Skin epidermis (tissue), 12 donors: ENCODE measurements at regions not wholly inside any gene's neighbourhood (a gene's known extent, or its start where the extent isn't known, plus 50 kb on each side); places are given as distances from the start of the nearest gene placed in this dataset.
"Not testable (repeated sequence)": the region's sequence is repeated elsewhere in the genome, so short reads cannot be mapped to it uniquely, and the experiment has no call there.

ENCODE experiments used
- H3K27ac ChIP-seq, 21 experiments: fragments of 200-600 bp; sonication (generic) in 11 of 21; one replicate each; pipeline ENCODE4 v1.5.0; 2020; ENCODE audit warnings: mild to moderate bottlenecking in 3 of 21, inconsistent platforms in 2 of 21, moderate library complexity in 2 of 21
- H3K4me3 ChIP-seq, 7 experiments: fragments of 200-600 bp; sonication (generic) in 2 of 7; one replicate each; pipeline ENCODE4 v1.5.0; 2020; ENCODE audit warnings: inconsistent platforms in 2 of 7, mild to moderate bottlenecking in 2 of 7, moderate library complexity in 1 of 7

DNA sequence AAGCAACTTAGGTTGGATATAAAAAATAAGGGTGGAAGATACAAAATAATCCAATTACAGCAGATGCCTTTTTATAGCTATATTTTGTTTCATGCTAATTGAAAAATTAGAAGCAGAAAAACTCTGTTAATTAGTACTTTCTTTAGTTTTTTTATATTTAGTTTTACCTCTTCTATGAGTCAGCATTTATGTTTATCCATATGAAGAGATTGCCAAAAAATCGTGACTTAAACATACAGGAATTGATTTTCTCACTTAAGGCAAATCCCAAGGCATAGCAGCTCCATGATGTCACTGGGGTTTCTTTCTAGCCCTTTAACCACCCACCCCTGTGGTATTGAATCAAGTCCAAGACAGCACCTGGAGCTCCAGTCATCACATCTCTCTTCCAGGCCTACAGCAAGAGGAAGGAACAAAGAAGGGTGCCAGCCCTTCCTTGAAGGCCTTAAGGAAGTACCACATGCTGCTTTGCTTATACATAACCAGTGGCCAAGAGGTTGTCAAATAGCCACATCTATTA, 365.8 kb upstream of the TENM3 start:
- no peak overlapping the region for H3K27ac ChIP-seq
- no peak overlapping the region for H3K4me3 ChIP-seq

DNA sequence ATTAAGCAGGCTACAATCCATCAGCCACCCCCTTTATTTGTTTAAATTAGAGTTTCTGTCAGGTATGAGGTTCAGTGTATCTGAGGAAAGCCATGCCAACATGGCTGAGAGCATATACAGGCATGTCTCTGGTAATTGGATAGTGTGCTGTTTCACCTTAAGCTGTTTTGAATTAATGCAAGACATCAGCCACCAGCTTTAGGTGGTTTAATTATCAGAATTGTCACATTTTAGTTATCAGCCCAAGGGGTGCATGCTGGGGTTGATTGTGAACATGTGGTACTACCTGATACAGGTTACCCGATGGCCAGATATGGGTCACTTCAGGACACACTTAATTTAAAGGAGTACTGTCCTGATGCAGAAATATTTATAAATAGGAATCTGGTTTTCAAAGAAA, 353.2 kb upstream of the TENM3 start:
- Histone ChIP-seq H3K4me3 (no peak overlapping the region), H3K27ac (no peak overlapping the region)

DNA sequence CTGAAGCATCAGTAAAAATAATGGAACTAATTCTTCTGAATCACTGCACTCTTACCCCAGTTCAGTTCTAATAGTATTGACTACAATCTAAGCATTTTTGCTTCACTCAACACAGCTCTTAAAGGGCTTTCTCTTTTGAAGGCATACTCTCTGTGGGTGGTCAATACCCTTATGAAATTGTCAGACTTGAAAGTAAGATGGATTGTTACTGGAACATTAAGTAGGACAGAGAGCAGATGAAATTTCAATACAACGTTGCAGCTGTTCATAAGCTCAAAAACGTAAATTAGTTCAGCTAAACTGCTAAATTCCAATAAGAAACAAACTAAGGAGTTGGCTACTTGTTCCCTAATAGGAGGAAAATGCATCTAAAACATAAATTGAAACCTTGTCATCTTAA, 352.3 kb upstream of the TENM3 start:
- Histone ChIP-seq H3K4me3 (no peak overlapping the region), H3K27ac (no peak overlapping the region)

DNA sequence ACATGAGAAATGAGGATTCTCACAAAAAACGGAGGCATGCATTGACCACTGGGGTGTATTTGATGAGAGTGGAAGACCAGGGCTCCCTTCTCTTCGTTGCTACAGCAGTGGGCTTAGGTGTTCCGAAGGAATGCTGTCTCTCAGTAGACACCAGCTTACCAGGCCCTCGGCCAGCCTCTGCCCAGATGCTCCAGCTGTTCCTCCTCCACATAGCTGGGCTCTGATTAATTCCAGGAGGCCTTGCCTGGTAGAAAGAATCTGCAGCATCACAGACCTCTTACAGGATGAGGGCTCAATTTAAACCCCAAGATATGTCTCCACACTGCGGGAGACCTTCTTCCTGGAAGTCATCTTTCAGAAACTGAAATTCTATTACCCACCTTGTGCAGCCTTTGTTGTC, 346.6 kb upstream of the TENM3 start:
- Histone ChIP-seq H3K27ac (no peak overlapping the region), H3K4me3 (no peak overlapping the region)

DNA sequence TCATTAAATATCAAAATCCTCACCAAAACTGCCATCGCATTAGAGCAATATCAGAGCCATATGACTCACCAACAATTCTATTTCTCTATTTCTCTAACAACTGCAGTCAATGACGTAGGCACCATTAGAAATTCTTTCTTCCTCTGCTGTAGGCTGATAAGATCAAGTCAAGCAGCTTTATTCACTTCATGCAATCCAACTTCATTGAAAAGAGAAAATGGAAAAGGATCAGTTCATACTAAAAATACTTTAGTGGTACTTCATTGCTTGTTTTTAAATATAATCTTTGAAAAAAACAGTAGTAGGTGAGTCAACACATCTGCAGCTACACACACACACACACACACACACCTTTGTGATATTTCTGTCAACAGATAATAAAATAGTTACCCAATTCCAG, 345.3 kb upstream of the TENM3 start:
- no peak overlapping the region for H3K27ac ChIP-seq
- no peak overlapping the region for H3K4me3 ChIP-seq

DNA sequence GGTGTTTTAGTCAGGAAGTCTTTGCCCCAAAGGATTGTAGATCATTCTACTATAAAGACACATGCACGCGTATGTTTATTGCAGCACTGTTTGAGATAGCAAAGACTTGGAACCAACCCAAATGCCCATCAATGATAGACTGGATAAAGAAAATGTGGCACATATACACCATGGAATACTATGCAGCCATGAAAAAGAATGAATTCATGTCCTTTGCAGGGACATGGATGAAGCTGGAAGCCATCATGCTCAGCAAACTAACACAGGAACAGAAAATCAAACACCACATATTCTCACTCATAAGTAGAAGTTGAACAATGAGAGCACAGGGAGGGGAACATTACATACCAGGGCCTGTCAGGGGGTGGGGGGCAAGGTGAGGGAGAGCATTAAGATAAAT, 340.8 kb upstream of the TENM3 start:
- H3K27ac ChIP-seq, H3K4me3 ChIP-seq: not testable (repeated sequence)

DNA sequence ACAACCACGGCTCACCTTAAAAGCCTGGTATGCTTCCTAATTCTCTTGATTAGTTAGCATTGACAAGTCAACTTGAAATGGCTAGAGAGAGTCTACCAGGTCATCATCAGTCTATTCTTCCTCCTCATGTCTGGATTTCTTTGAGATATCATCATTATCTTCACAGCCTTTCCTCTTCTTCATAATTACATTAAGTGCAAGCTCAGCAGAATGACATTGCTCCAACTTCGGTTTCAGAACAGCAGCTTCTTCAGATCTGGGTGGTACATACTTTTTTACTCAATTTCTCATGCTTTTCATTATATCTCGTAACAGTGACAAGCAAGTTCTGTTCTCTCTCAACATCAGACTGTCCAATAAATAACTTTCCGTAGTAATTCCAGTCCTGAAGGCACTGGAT, 337.5 kb upstream of the TENM3 start:
- no peak overlapping the region for H3K27ac ChIP-seq
- no peak overlapping the region for H3K4me3 ChIP-seq

DNA sequence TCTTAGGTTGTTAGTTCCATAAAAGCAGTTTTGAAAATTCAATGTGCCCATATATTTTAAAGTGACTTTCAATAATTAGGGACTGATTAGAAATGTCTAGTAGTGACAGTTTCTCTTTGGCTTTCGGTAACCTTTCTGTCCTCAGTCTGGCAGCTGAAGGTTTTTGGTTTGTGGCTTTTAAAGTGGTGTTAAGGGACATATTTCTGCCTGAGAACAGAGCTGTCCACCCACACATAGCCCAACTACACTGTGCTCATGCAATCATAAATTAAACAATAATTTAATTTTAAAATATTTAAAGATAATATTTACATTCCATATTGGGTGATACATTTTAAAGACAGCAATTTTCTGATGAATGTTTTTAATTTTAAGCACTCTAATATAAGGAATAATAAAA, 335.0 kb upstream of the TENM3 start:
- Histone ChIP-seq H3K27ac (no peak overlapping the region), H3K4me3 (no peak overlapping the region)

DNA sequence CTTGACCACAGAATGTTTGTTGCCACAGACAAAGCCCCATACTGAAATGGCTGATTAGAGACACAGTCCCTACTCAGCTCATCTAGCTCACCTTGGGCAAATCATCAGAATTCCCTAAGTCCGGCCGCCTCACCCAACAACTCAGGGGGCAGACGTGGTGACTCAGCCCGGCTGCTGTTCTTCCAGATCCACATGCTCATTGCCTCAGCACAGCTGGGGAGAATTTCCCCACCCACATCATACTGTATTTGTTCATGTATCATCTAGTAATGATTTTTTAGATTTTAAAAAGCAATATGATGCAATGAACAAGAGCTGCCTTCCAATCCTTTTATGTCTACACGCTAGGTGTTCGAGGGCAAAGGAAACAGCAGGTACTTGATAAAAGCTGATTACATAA, 333.8 kb upstream of the TENM3 start:
- H3K4me3 ChIP-seq, result no peak overlapping the region

DNA sequence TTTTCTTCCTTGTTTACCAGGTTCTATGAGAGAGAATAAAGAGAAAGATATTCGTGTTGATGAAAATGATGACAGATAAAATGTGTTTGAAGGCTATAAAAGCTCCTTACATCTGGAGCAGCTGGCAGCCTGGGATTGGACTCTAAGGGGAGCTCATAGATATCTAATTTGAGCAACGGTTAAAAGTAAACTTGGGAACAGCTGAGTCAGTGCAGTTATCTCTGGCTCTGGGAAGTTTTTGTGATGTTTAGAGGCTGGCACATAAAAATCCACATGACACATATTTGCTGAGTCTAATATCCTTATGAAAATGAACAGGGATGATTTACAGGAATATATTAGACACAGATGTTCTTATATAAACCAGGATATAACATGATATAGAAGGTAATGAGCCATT, 331.8 kb upstream of the TENM3 start:
- no peak overlapping the region for H3K4me3 ChIP-seq
- H3K27ac ChIP-seq, result no peak overlapping the region

More for the DNA sequence above, 333.8 kb upstream of the TENM3 start:
- H3K27ac ChIP-seq, result no peak overlapping the region

DNA sequence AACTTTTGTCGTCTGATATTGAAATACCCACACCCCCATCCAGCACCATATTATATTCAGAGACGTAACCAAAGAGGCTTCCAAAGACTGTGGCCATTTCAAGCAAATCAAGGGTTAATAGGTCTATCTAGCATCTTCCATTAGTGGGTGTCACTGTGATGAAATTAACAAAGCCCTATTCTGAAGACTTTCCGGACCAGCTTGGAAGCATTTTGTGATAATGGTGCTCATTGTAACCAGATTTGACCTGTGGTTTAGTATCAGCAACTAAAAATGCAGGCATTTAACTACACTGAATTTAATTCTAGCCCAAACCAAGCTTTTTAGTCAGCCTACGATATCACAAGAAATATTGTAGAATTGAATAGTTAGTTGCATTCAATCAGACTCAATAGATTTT, 309.7 kb upstream of the TENM3 start:
- H3K4me3 ChIP-seq, result no peak overlapping the region
- H3K27ac ChIP-seq, result no peak overlapping the region

DNA sequence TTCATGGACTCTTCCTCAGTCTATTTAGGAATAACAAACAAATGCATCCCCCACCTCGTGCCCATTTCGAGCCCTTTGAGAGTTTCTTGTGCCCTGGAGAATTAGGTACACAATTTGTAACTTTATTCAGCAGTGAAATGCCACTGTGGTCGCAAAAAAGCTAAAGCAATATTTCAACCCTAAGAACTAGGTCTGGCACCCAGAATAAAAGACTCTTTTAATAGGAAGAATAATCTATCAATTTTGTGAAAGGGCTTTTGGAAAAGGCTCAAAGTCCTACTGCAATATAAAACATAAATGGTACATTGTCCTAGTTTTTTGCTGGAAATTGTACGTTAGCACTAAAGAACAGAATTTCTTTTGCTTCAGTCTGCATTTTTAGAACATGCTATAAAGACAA, 304.6 kb upstream of the TENM3 start:
- Histone ChIP-seq H3K27ac (no peak overlapping the region), H3K4me3 (no peak overlapping the region)

DNA sequence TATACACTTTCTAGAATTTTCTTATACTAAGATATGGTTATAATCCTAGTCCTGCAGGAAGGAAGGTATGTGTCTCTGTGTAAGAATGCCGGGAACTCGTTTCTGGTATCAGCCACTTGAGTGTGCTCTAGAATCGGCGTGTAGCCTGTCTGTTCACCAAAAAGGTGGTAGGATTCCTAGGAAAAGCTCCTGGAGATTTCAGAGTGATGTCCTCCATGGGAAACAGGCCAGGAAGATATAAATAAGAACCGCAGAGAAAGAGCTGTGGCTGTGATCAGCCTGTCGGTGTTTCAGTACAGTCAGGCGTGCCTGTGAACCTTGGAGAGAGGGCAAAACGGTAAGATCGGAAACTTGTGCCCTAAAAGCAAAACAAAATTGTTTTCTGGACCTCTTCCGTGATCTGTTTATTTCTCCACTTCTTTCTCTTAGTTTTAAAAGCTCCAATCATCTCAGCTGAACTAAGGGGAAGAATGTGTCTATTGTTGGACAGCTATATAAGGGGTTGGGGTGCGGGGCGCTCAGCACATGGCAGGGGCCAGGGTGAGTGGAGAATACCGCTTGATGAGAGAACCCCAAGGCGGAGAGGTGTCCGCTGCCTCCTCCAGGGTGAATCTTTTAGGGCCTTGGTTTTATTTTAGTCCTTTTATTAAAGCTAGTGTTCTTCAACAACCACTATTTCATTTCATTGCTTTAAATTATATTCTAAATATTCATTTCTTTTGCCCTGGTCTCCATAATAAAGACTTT, 303.8 kb upstream of the TENM3 start:
- Histone ChIP-seq H3K27ac (no peak overlapping the region), H3K4me3 (no peak overlapping the region)

DNA sequence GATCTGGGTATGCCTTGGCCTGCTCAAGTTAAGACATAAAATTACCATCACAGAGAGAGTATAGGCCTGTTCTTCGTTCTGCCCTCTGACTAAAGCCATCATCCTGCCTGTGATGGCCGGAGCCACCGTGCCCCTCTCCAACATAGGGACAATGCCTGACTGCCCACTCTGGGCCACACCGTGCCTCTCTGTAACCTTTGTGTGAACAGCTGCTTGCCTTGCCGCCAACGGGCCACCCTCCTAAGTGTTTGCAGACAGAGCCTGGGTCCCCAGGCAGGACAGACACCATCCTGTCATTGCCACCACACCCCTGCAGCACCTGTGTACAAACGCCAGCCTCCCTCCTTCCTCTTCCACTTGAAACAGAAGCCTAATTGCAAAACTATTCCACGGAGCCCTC, 298.7 kb upstream of the TENM3 start:
- Histone ChIP-seq H3K27ac (no peak overlapping the region), H3K4me3 (no peak overlapping the region)

DNA sequence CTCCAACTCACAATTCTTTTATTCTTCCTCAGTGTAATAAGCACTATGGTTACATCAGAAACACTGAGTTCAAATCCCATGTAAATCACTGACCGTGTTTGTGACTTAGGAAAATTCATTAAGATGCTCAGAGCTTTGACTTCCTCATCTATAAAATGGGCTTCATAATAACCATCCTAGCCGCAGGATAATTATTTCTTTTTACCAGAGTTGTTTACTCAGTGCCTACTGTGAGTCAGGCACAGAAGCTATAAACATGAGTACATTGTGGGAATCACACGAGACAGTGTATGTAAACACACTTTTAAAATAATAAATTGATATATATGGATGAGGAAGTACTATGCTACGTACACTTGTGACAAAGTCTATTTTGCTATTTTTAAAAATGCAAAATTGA, 296.3 kb upstream of the TENM3 start:
- Histone ChIP-seq H3K27ac (no peak overlapping the region), H3K4me3 (no peak overlapping the region)

DNA sequence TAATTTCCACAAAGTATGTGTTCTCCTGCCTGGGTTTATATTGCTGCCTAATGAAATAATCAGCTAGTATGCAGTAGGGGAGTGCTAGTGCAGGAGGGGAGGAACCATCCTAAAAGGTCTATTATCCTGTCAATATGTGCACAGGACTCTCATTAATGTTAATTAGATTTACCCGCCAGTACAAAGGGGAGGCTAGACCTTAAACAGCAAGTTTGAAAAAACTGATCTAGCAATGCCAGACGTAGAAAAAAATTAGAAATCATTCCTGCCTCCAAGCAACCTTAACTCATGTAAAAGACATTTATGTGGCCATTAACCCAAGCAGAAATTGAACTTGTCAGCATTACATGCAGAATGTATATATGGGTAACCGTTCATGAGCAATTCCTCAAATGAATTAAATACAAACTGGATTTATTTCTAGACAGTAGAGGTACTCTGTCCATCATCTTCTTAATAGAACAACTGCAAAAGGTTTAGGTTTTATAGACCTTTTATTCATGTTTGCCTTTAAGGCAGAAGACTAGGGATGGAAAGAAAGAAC, 294.3 kb upstream of the TENM3 start:
- H3K4me3 ChIP-seq, result no peak overlapping the region
- H3K27ac ChIP-seq, result no peak overlapping the region

DNA sequence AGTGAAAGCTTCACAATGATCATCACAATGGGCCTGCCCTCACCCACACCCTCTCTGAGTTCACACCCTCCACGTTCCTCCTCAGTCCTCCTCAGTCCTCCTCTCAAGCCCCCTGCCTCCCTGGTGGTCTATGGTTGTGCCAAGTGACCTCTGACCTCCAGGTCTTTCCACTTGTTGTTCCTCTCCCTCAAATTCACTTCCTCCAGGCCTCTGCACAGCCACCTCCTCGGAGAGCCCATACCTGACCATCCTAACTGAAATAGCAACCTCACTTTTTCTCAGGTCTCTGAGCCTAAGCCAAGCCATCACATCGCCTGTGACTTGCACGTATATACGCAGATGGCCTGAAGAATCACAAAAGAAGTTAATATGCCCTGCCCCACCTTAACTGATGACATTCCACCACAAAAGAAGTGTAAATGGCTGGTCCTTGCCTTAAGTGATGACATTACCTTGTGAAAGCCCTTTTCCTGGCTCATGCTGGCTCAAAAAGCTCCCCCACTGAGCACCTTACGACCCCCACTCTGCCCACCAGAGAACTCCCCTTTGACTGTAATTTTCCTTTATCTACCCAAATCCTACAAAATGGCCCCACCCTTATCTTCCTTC, 293.4 kb upstream of the TENM3 start:
- H3K4me3 ChIP-seq, result no peak overlapping the region
- H3K27ac ChIP-seq, result no peak overlapping the region

DNA sequence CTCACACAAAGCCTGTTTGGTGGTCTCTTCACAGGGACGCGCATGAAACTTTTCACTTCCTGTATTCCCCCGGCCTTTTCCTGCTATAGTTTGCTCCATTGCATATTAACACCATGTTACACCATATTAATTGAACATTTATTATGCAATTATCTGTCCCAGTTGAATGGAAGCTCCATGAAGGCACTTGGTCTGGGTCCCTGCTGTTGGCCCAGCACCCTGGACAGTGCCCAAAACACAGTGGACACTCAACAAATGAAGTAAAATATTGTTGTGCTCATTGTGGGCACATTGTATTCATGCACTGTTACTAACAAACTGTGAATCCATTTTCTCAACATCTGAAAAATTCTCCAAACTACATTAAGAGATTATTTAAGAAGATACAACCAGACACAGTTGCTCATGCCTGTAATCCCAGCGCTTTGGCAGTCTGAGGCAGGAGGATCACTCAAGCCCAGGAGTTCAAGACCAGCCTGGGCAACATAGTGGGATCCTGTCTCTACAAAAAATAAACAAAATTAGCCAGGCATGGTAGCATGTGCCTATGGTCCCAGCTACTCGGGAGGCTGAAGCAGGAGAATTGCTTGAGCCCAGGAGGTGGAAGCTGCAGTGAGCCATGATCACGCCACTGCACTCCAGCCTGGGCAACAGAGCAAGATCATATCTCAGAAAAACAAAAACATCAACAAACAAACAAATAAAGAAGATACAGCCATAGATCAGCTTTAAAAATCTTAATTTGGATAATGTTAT, 292.7 kb upstream of the TENM3 start:
- H3K4me3 ChIP-seq, result no peak overlapping the region

DNA sequence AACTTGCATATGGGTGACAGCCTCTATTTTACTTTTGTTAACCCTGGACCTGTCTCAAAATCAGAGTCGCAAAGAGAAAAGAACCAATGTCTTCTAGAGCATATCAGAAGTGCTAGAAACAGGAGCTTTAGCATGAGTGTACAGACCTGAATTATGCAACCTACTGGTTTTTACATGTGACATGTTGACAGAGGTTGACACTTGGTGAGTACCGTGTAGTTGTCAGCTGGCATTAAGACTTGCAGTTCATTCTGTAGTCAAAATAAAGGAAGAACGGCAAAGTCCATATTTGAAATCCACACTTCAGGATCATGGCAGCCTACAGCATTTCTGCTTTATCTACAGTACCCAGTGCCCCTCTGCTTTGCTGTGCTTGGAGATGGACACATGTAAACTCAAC, 291.9 kb upstream of the TENM3 start:
- Histone ChIP-seq H3K4me3 (no peak overlapping the region), H3K27ac (no peak overlapping the region)

More for the DNA sequence above, 292.7 kb upstream of the TENM3 start:
- H3K27ac ChIP-seq, result no peak overlapping the region

DNA sequence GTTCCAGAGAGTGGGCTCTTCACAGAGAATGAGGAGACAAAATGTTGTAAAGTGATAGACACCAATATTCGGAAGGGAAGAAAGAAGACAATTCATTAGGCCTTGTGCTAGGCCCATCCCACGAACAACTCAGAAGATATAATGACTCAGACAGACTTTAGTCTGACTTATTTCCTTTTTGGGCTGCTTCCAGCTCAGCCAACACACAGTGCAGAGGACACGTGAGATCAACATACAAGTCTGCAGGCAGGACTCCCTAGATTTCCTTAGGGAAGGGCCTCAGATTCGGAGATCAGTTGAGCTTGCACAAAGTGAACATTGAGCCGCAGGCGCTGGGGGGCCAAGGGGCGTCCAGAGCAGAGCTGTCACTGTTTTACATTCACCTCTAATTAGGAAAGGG, 290.7 kb upstream of the TENM3 start:
- H3K27ac ChIP-seq, result peak overlapping the region in 2 of 21 experiments; percentile 31 to 33
- no peak overlapping the region for H3K4me3 ChIP-seq

DNA sequence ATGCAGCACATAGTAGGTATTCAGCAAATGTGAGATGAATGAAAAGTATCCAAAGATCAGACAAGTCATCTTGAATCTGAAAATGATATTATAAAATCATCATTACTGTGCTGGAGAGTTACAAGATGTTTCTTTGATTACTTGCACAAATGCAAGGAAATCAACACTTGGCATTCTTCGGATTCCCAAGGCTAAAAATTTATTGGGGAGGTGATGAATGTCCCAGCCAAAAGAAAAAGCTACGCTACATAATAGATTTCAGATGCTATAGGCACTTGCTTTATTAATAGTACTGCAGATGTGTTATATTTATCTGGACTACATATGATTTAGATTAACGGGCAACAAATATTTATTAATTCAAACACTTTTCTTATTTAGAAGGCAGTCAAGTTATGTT, 286.7 kb upstream of the TENM3 start:
- no peak overlapping the region for H3K27ac ChIP-seq
- no peak overlapping the region for H3K4me3 ChIP-seq
